ENCODE measurements at regions not wholly inside any gene's neighbourhood (a gene's known extent, or its start where the extent isn't known, plus 50 kb on each side); places are given as distances from the start of the nearest gene placed in this dataset.

GRCh38 chr2:64904413-64905329, 84.5 kb upstream of the SLC1A4 start:
- TF ChIP-seq POLR2AphosphoS5 (IDR thresholded peaks at IDR 0.05) (no peak), POLR2A (IDR thresholded peaks at IDR 0.05) (no peak), EP300 (IDR thresholded peaks at IDR 0.05; ENCODE audit: low read depth) (no peak), CTCF (IDR thresholded peaks at IDR 0.05) (no peak)

Data from transverse colon (tissue), 4 donors.